ENCODE measurements at regions not wholly inside any gene's neighbourhood (a gene's known extent, or its start where the extent isn't known, plus 50 kb on each side); places are given as distances from the start of the nearest gene placed in this dataset.

GRCh38 chr18:31241900-31242409 lies 76.0 kb upstream of the DSG1 start:
- DNase-seq, result no peak
- Mint-ChIP-seq H3K27ac (no peak overlapping the region), H3K4me1 (no peaks in the 10 kb centered on the region), H3K27me3 (no peaks in the 10 kb centered on the region), H3K9me3 (no peaks in the 10 kb centered on the region), H3K4me3 (no peak overlapping the region)
- ATAC-seq, result no peak

GRCh38 chr18:31243740-31244512 lies 74.0 kb upstream of the DSG1 start:
- Mint-ChIP-seq H3K9me3 (no peaks in the 10 kb centered on the region), H3K27ac (no peak overlapping the region), H3K27me3 (no peaks in the 10 kb centered on the region), H3K4me1 (no peaks in the 10 kb centered on the region), H3K4me3 (no peak overlapping the region)
- DNase-seq, result no peak
- ATAC-seq, result no peak

GRCh38 chr18:31244771-31245394 lies 73.1 kb upstream of the DSG1 start:
- no peaks in the 10 kb centered on the region for H3K4me1 Mint-ChIP-seq
- ATAC-seq, result no peak
- no peak overlapping the region for H3K4me3 Mint-ChIP-seq
- DNase-seq, result no peak
- no peaks in the 10 kb centered on the region for H3K9me3 Mint-ChIP-seq
- no peak overlapping the region for H3K27ac Mint-ChIP-seq
- no peaks in the 10 kb centered on the region for H3K27me3 Mint-ChIP-seq

GRCh38 chr18:31245820-31246219 lies 72.1 kb upstream of the DSG1 start:
- DNase-seq (no peak), ATAC-seq (no peak)
- H3K4me1 Mint-ChIP-seq, result no peaks in the 10 kb centered on the region
- H3K4me3 Mint-ChIP-seq, result no peak overlapping the region
- H3K9me3 Mint-ChIP-seq, result no peaks in the 10 kb centered on the region
- H3K27ac Mint-ChIP-seq, result no peak overlapping the region
- no peaks in the 10 kb centered on the region for H3K27me3 Mint-ChIP-seq

GRCh38 chr18:31246460-31246859 lies 71.5 kb upstream of the DSG1 start:
- DNase-seq (no peak), ATAC-seq (no peak)
- Mint-ChIP-seq H3K9me3 (no peaks in the 10 kb centered on the region), H3K27me3 (no peaks in the 10 kb centered on the region), H3K4me1 (no peaks in the 10 kb centered on the region), H3K27ac (no peak overlapping the region), H3K4me3 (no peak overlapping the region)

GRCh38 chr18:31247574-31248199 lies 70.3 kb upstream of the DSG1 start:
- H3K27me3 Mint-ChIP-seq, result no peaks in the 10 kb centered on the region
- H3K4me3 Mint-ChIP-seq, result no peak overlapping the region
- H3K4me1 Mint-ChIP-seq, result no peaks in the 10 kb centered on the region
- no peak for ATAC-seq
- H3K9me3 Mint-ChIP-seq, result no peaks in the 10 kb centered on the region
- no peak overlapping the region for H3K27ac Mint-ChIP-seq
- no peak for DNase-seq

GRCh38 chr18:31248783-31249521 lies 69.0 kb upstream of the DSG1 start:
- H3K4me3 Mint-ChIP-seq, result no peak overlapping the region
- no peaks in the 10 kb centered on the region for H3K27me3 Mint-ChIP-seq
- ATAC-seq (no peak), DNase-seq (no peak)
- H3K4me1 Mint-ChIP-seq, result no peaks in the 10 kb centered on the region
- no peak overlapping the region for H3K27ac Mint-ChIP-seq
- no peaks in the 10 kb centered on the region for H3K9me3 Mint-ChIP-seq

- no peak for ATAC-seq
- H3K27me3 Mint-ChIP-seq, result no peaks in the 10 kb centered on the region
- no peak overlapping the region for H3K4me3 Mint-ChIP-seq
- no peak for DNase-seq
- no peak overlapping the region for H3K27ac Mint-ChIP-seq
- no peaks in the 10 kb centered on the region for H3K9me3 Mint-ChIP-seq
- no peaks in the 10 kb centered on the region for H3K4me1 Mint-ChIP-seq
These were observed 67.1 kb upstream of the DSG1 start for GRCh38 chr18:31250902-31251301.

- no peak overlapping the region for H3K4me3 Mint-ChIP-seq
- H3K9me3 Mint-ChIP-seq, result no peaks in the 10 kb centered on the region
- ATAC-seq, result no peak
These were observed 65.4 kb upstream of the DSG1 start for GRCh38 chr18:31252522-31252921.

GRCh38 chr18:31255953-31256352 lies 62.0 kb upstream of the DSG1 start:
- Mint-ChIP-seq H3K4me1 (no peaks in the 10 kb centered on the region), H3K27ac (no peak overlapping the region)
- no peak for DNase-seq

More at GRCh38 chr18:31252522-31252921, 65.4 kb upstream of the DSG1 start:
- H3K27ac Mint-ChIP-seq, result no peak overlapping the region
- no peaks in the 10 kb centered on the region for H3K27me3 Mint-ChIP-seq
- no peak for DNase-seq
- no peaks in the 10 kb centered on the region for H3K4me1 Mint-ChIP-seq

GRCh38 chr18:31258789-31259188 lies 59.2 kb upstream of the DSG1 start:
- no peaks in the 10 kb centered on the region for H3K27me3 Mint-ChIP-seq
- no peak overlapping the region for H3K27ac Mint-ChIP-seq

More at GRCh38 chr18:31255953-31256352, 62.0 kb upstream of the DSG1 start:
- Mint-ChIP-seq H3K4me3 (no peak overlapping the region), H3K9me3 (no peaks in the 10 kb centered on the region), H3K27me3 (no peaks in the 10 kb centered on the region)
- no peak for ATAC-seq

GRCh38 chr18:31261792-31262582 lies 56.0 kb upstream of the DSG1 start:
- Mint-ChIP-seq H3K9me3 (no peaks in the 10 kb centered on the region), H3K27ac (peak overlapping the region in 1 of 2 donors; percentile 50), H3K27me3 (no peaks in the 10 kb centered on the region), H3K4me3 (no peak overlapping the region), H3K4me1 (no peaks in the 10 kb centered on the region)
- no peak for ATAC-seq
- DNase-seq, result no peak

More at GRCh38 chr18:31258789-31259188, 59.2 kb upstream of the DSG1 start:
- DNase-seq (no peak), ATAC-seq (no peak)
- Mint-ChIP-seq H3K4me3 (no peak overlapping the region), H3K9me3 (no peaks in the 10 kb centered on the region), H3K4me1 (no peaks in the 10 kb centered on the region)

GRCh38 chr18:31267823-31268481 lies 50.0 kb upstream of the DSG1 start:
- peak; percentile 46 for ATAC-seq
- no peaks in the 10 kb centered on the region for H3K27me3 Mint-ChIP-seq

More at GRCh38 chr18:31267823-31268481, 50.0 kb upstream of the DSG1 start:
- H3K4me3 Mint-ChIP-seq, result no peak overlapping the region
- peaks cover 0 to 6% of the 10 kb centered on the region in 2 donors for H3K9me3 Mint-ChIP-seq
- peaks cover 6% of the 10 kb centered on the region for H3K4me1 Mint-ChIP-seq
- H3K27ac Mint-ChIP-seq, result no peak overlapping the region
- no peak for DNase-seq

Data from stimulated activated naive CD8-positive, alpha-beta T cell treated with anti-CD3 and anti-CD28 coated beads, Interleukin-15, amount 100 ng/mL, for 72 hours (primary cell).